Peyer's patch (tissue), 4 donors: ENCODE measurements at regions not wholly inside any gene's neighbourhood (a gene's known extent, or its start where the extent isn't known, plus 50 kb on each side); places are given as distances from the start of the nearest gene placed in this dataset.

Experiments used
- POLR2A ChIP-seq, 2 donors: fragments of 450-650 bp; IDR thresholded peaks; one replicate each; pipeline ENCODE4 v1.5.1; 2017; ENCODE audit warnings: antibody characterized with exemption in 2 of 2, mild to moderate bottlenecking in 2 of 2, moderate library complexity in 2 of 2
- TF ChIP-seq, protein P1 (sequence below), 6 experiments: fragments of 450-650 bp in 4 of 6; fragments of 200-600 bp in 2 of 6; sonication (generic) in 1 of 6; IDR thresholded peaks; one replicate each; pipeline ENCODE4 v1.5.1; 2017 to 2019; ENCODE audit warnings: antibody characterized with exemption in 6 of 6, mild to moderate bottlenecking in 3 of 6, moderate library complexity in 1 of 6

DNA sequence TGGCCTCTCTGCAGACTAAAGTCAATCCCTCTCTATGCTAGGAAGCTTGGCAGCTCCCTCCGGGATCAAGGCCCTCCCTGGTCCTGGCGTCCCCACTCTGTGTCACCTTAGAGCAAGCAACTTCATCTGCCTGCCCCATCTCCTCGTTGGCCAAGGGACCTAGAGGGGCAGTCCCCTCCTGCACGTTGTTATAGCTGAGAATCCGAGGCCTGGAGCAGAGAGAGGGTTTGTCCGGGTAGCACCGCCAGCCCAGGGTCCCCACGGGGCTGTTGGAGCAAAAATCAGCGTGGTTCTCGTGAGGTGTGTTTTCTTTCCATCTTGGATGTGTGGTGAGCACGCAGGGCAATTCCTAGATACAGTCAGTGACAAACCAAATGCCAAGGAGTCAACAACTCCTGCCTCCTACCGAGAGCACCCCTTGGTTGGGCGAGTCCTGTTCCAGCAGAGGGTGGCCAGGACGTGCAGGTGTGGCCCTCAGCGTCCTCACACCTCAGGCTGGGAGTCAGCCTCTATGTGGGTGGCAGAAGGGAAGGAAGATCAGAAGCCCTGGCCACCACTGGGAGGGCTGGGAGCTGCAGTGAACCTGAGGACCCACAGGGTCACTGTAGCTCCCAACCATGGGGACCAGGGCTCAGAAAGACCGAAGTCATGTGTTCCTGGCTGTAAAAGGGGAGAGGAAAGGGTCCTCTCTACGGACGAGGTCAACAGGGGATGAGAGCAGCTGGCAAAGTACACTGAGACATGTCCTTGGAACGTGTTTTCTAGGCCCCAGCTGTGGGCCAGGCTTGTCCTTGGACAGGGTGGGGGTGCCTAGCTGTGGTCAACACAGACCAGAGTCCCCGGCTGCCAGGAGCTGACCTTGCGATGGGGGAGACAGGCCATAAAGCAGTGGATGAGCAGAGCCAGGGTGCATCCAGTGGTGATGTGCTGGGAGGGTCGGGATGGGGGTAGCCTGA is 85.6 kb upstream of the CIBAR2 start:
- TF ChIP-seq POLR2A (IDR thresholded peaks at IDR 0.05): no peak
- TF ChIP-seq, protein P1, sequence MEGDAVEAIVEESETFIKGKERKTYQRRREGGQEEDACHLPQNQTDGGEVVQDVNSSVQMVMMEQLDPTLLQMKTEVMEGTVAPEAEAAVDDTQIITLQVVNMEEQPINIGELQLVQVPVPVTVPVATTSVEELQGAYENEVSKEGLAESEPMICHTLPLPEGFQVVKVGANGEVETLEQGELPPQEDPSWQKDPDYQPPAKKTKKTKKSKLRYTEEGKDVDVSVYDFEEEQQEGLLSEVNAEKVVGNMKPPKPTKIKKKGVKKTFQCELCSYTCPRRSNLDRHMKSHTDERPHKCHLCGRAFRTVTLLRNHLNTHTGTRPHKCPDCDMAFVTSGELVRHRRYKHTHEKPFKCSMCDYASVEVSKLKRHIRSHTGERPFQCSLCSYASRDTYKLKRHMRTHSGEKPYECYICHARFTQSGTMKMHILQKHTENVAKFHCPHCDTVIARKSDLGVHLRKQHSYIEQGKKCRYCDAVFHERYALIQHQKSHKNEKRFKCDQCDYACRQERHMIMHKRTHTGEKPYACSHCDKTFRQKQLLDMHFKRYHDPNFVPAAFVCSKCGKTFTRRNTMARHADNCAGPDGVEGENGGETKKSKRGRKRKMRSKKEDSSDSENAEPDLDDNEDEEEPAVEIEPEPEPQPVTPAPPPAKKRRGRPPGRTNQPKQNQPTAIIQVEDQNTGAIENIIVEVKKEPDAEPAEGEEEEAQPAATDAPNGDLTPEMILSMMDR (IDR thresholded peaks at IDR 0.05): no peak
